IPS-18c (cell line): ENCODE measurements at regions not wholly inside any gene's neighbourhood (a gene's known extent, or its start where the extent isn't known, plus 50 kb on each side); places are given as distances from the start of the nearest gene placed in this dataset.

Experiments used
- H3K4me3 ChIP-seq: 2 replicates; pipeline ENCODE4 v1.7.0; 2013; ENCODE audit warnings: low read depth, mild to moderate bottlenecking, low read length, moderate library complexity; ENCODE audit not compliant: insufficient read depth
- H3K9me3 ChIP-seq: one replicate; pipeline ENCODE4 v1.6.1; 2013; ENCODE audit warnings: mild to moderate bottlenecking, low read length, moderate library complexity; ENCODE audit not compliant: control insufficient read depth, insufficient read depth

GRCh38 chrX:121245763-121246162, 198.4 kb downstream of the GLUD2 start:
- Histone ChIP-seq H3K9me3 (peaks cover 3% of the 10 kb centered on the region), H3K4me3 (no peak overlapping the region)

GRCh38 chrX:121254336-121254735, 206.9 kb downstream of the GLUD2 start:
- H3K9me3 ChIP-seq: peaks cover 4% of the 10 kb centered on the region
- H3K4me3 ChIP-seq: no peak overlapping the region

- Histone ChIP-seq H3K4me3 (no peak overlapping the region), H3K9me3 (peaks cover 4% of the 10 kb centered on the region)
These were observed 209.2 kb downstream of the GLUD2 start for GRCh38 chrX:121256647-121257046.

- H3K4me3 ChIP-seq: no peak overlapping the region
- peaks cover 4% of the 10 kb centered on the region for H3K9me3 ChIP-seq
These were observed 211.1 kb downstream of the GLUD2 start for GRCh38 chrX:121258545-121258944.

- Histone ChIP-seq H3K4me3 (no peak overlapping the region), H3K9me3 (peaks cover 3% of the 10 kb centered on the region)
These were observed 211.8 kb downstream of the GLUD2 start for GRCh38 chrX:121259170-121259569.

GRCh38 chrX:121260596-121261240, 213.3 kb downstream of the GLUD2 start:
- Histone ChIP-seq H3K4me3 (no peak overlapping the region), H3K9me3 (no peaks in the 10 kb centered on the region)

GRCh38 chrX:121283921-121284320, 236.5 kb downstream of the GLUD2 start:
- Histone ChIP-seq H3K4me3 (no peak overlapping the region), H3K9me3 (no peaks in the 10 kb centered on the region)

GRCh38 chrX:121298499-121298898, 251.1 kb downstream of the GLUD2 start:
- H3K4me3 ChIP-seq: no peak overlapping the region

GRCh38 chrX:121301356-121301755, 253.9 kb downstream of the GLUD2 start:
- no peaks in the 10 kb centered on the region for H3K9me3 ChIP-seq
- H3K4me3 ChIP-seq: no peak overlapping the region

More at GRCh38 chrX:121298499-121298898, 251.1 kb downstream of the GLUD2 start:
- H3K9me3 ChIP-seq: no peaks in the 10 kb centered on the region

GRCh38 chrX:121301822-121302221, 254.4 kb downstream of the GLUD2 start:
- no peak overlapping the region for H3K4me3 ChIP-seq
- no peaks in the 10 kb centered on the region for H3K9me3 ChIP-seq

GRCh38 chrX:121307449-121307848, 260.0 kb downstream of the GLUD2 start:
- peaks cover 4% of the 10 kb centered on the region for H3K9me3 ChIP-seq
- H3K4me3 ChIP-seq: no peak overlapping the region

- Histone ChIP-seq H3K4me3 (no peak overlapping the region), H3K9me3 (peaks cover 5% of the 10 kb centered on the region)
These were observed 260.9 kb downstream of the GLUD2 start for GRCh38 chrX:121308276-121308805.

GRCh38 chrX:121310820-121311219, 263.4 kb downstream of the GLUD2 start:
- H3K9me3 ChIP-seq: peaks cover 6% of the 10 kb centered on the region

GRCh38 chrX:121320441-121320840, 273.0 kb downstream of the GLUD2 start:
- no peak overlapping the region for H3K4me3 ChIP-seq
- H3K9me3 ChIP-seq: no peaks in the 10 kb centered on the region

More at GRCh38 chrX:121310820-121311219, 263.4 kb downstream of the GLUD2 start:
- no peak overlapping the region for H3K4me3 ChIP-seq

GRCh38 chrX:121322159-121322558, 274.7 kb downstream of the GLUD2 start:
- no peak overlapping the region for H3K4me3 ChIP-seq
- H3K9me3 ChIP-seq: no peaks in the 10 kb centered on the region

- H3K9me3 ChIP-seq: peaks cover 2% of the 10 kb centered on the region
- H3K4me3 ChIP-seq: no peak overlapping the region
These were observed 275.9 kb downstream of the GLUD2 start for GRCh38 chrX:121323337-121323736.

GRCh38 chrX:121333942-121334341, 286.5 kb downstream of the GLUD2 start:
- no peak overlapping the region for H3K4me3 ChIP-seq
- H3K9me3 ChIP-seq: no peaks in the 10 kb centered on the region

GRCh38 chrX:121336831-121337421, 289.5 kb downstream of the GLUD2 start:
- Histone ChIP-seq H3K9me3 (no peaks in the 10 kb centered on the region), H3K4me3 (no peak overlapping the region)
